ENCODE measurements at regions not wholly inside any gene's neighbourhood (a gene's known extent, or its start where the extent isn't known, plus 50 kb on each side); places are given as distances from the start of the nearest gene placed in this dataset.

GRCh38 chr11:80779905-80780605 lies 1339.2 kb upstream of the TENM4 start:
- DNase-seq, result no peak
- in situ Hi-C loops (cut with MboI; ENCODE audit: low pct_unique_long_range_greater_than_20kb, low sequenced_read_pairs), result no loop called here

DNA sequence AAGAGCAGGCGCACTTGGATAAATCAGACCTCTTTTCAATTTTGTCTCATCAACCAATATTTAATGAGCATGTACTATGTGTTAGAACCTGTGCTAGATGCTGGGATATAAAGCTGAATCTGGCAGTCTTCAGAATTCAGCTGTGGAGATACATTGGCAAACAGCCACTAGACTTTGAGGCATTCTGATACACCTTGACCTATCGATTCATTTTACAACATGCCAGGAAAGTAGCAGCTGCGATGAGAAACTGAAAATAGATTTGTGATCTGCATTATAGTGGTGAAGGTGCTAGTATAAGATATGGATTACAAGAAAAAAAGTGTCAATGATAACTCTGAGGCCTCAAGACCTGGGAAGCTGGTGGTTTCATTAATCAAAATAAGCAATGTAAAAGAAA lies 1338.1 kb upstream of the TENM4 start:
- in situ Hi-C loops (cut with MboI; ENCODE audit: low pct_unique_long_range_greater_than_20kb, low sequenced_read_pairs), result no loop called here

GRCh38 chr11:80778432-80778831 lies 1337.6 kb upstream of the TENM4 start:
- no peak for DNase-seq
- in situ Hi-C loops (cut with MboI; ENCODE audit: low pct_unique_long_range_greater_than_20kb, low sequenced_read_pairs), result no loop called here

More for the DNA sequence above, 1338.1 kb upstream of the TENM4 start:
- DNase-seq, result no peak

GRCh38 chr11:80773919-80774318 lies 1333.1 kb upstream of the TENM4 start:
- in situ Hi-C loops (cut with MboI; ENCODE audit: low pct_unique_long_range_greater_than_20kb, low sequenced_read_pairs), result no loop called here
- DNase-seq, result no peak

DNA sequence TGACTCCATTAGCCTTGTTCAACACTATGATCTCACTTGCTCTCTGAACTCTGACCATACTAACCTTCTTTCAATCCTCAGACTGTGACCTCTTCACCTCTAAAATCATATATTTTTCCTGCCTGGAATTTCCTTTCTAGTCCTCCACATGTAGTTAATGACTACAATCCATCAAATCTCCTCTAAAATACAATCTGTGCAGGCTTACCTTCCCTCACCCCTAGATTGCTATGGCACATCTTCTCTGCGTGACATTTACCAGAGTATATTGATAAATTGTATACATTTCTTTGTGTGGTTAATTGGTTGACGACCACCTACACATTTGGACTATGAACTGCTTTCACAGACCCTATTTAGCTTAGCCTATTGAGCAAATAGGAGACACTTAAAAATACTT lies 1330.2 kb upstream of the TENM4 start:
- in situ Hi-C loops (cut with MboI; ENCODE audit: low pct_unique_long_range_greater_than_20kb, low sequenced_read_pairs), result no loop called here

DNA sequence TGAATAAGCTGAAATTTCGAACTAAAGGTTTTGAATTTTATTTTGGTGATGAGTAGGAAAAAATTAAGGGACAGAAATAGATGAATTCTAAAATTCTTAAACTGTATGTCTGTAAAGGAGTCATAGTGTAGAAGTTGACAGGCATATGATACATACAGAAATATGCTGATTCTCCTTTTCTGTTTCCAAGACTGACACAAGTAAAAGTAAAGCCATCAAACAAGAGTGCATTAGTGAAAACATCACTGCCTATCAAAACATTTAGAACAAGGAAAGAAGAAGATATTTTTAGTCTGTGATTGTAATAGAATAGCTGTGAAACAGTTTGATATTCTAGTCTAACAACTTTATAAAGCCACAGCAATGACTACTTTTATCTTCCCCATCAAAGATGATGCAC lies 1318.0 kb upstream of the TENM4 start:
- in situ Hi-C loops (cut with MboI; ENCODE audit: low pct_unique_long_range_greater_than_20kb, low sequenced_read_pairs), result no loop called here
- DNase-seq, result no peak

More for the DNA sequence above, 1330.2 kb upstream of the TENM4 start:
- no peak for DNase-seq

DNA sequence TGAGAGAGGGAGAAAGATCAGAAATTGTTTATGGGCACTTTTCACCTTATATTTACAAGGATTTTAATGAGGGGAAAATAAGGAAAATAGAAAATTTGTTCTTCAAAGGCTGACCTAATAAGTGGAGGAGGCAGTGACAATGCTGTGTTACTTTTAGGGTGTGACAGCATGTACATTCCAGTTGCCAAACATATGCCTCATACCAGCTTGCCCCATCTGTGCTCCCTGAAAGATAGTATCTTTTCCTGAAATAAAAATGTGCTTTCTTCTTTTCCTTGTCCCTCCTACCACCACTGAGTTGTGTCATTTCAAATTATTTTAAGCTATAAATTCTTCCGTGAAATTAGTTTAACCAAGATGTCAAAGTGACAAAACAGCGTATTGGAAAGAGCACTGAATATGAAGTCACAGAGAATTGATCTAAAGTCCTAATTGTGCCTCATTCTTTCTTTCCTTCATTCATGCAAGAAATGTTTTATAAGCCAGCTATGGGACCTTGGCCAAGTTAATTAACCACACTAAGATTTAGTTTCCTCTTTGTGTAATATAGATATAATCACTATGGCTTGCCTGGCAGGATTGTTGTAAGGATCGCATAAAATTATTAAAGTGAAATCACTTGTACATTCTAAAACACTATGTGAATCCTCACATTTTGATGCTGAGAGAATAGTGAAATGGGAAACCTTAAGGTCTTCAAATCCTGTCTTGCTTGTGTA lies 1307.5 kb upstream of the TENM4 start:
- no peak for DNase-seq
- in situ Hi-C loops (cut with MboI; ENCODE audit: low pct_unique_long_range_greater_than_20kb, low sequenced_read_pairs), result no loop called here

GRCh38 chr11:80746300-80746699 lies 1305.5 kb upstream of the TENM4 start:
- no peak for DNase-seq
- in situ Hi-C loops (cut with MboI; ENCODE audit: low pct_unique_long_range_greater_than_20kb, low sequenced_read_pairs), result no loop called here

DNA sequence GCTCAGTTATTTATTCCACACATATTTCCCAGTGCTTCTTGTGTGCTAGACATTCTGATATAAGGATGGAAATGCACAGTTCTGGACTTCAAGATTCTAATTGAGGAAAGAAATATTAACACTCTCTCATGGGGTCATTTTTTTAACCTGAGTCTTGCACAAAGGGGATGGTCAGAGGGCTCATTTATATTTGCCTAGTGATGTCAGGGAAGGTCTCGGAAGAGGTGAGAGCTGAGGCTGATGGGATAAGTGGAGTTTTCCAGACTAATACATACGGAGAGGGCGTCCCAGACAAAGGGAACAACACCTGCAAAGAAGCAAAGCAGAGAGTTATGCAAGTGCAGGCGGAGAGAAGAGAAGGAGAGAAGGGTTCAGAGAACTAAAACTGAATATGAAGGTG lies 1304.6 kb upstream of the TENM4 start:
- in situ Hi-C loops (cut with MboI; ENCODE audit: low pct_unique_long_range_greater_than_20kb, low sequenced_read_pairs), result no loop called here
- DNase-seq, result no peak

DNA sequence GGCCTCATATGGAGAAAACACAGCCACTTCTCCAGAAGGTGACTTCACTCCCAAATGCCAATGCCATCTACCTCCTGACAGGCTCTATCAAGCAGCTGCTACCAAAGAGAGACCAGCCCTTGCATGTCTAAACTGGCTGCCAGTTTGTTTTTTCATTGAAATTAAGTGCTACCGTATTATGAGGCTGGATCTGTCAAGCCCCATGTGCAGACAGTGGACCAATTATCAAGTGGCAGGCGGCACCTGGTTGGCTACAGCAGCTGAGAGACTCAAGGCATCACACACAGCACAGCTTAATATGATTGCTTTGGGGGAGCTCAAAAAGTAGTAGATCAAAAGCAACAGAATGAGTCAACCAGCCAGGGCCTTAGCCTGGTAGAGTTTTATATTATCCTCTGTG lies 1293.0 kb upstream of the TENM4 start:
- no peak for DNase-seq
- in situ Hi-C loops (cut with MboI; ENCODE audit: low pct_unique_long_range_greater_than_20kb, low sequenced_read_pairs), result no loop called here

DNA sequence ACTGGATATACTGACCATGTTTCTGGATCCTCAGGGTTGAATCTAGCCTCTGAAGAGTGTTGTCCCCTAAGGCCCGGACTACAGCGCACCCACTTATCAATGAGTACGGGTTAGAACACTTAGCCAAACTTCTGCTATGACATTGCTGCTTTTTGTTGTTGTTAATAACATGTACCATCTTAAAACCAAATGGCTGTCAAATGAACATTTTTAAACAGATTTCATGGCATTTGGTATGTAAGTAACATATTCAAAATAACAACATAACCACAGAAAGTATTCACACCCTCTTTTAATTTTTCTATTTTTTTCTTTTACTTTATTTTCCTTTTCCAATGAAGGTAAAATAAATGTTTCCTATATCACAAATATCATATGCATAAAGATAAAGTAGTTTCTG lies 1292.5 kb upstream of the TENM4 start:
- in situ Hi-C loops (cut with MboI; ENCODE audit: low pct_unique_long_range_greater_than_20kb, low sequenced_read_pairs), result no loop called here
- no peak for DNase-seq

DNA sequence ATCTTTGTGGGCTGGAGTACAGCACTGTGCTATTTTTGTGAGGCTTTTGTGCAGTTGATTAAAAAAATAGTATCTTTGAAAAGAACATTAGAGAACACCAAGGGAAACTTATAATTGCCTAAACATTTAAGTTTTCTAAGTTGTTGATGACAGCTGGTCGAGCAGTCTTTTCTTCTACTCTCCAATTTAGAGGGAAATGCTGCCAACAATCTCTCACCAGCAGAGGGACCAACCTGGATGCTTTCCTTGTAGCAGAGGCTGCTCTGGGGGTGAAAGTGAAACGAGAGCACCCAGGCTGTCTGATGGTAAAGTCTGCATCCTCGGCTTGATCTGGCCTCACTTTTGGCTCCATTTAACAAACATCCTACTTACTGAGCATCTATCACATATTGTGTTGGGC lies 1286.5 kb upstream of the TENM4 start:
- in situ Hi-C loops (cut with MboI; ENCODE audit: low pct_unique_long_range_greater_than_20kb, low sequenced_read_pairs), result no loop called here

DNA sequence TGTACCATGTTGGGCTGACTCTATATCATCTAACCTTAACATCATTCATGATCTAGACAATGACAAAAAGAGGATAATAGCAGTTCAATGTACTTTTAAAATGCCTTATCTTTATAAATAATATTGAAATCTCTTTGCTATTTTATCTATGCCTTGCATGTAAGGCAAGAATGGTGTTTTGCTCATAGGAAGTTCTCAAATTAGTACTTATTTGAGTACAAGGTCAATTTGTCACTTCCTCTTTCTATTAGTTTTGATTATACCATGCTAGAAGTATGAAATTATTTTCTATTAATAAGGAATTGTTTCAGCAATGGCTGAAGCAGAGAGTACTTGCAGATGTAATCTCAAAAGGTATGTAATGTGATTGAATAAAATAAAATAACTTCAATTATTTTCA lies 1285.4 kb upstream of the TENM4 start:
- DNase-seq, result no peak
- in situ Hi-C loops (cut with MboI; ENCODE audit: low pct_unique_long_range_greater_than_20kb, low sequenced_read_pairs), result no loop called here

More for the DNA sequence above, 1286.5 kb upstream of the TENM4 start:
- DNase-seq, result no peak

DNA sequence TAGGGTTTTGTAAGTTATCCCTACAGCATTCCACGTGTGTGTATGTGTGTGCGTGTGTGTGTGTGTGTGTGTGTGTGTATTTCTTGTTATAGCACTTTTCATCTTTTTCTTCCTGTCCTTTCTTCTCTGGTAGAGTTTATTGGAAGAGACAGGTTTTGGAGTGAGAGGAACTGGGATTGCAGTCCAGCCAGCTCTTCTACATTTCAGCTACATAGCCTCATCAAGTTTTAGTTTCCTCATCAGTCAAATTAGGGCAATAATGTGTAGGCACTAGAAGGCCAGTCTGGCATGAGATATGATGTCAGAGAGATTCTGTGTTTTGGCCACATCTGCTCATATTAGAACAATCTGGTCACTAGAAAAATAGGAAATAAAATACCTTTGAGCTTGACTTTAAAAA lies 1283.5 kb upstream of the TENM4 start:
- in situ Hi-C loops (cut with MboI; ENCODE audit: low pct_unique_long_range_greater_than_20kb, low sequenced_read_pairs), result no loop called here
- no peak for DNase-seq

GRCh38 chr11:80722629-80723028 lies 1281.8 kb upstream of the TENM4 start:
- no peak for DNase-seq
- in situ Hi-C loops (cut with MboI; ENCODE audit: low pct_unique_long_range_greater_than_20kb, low sequenced_read_pairs), result no loop called here

DNA sequence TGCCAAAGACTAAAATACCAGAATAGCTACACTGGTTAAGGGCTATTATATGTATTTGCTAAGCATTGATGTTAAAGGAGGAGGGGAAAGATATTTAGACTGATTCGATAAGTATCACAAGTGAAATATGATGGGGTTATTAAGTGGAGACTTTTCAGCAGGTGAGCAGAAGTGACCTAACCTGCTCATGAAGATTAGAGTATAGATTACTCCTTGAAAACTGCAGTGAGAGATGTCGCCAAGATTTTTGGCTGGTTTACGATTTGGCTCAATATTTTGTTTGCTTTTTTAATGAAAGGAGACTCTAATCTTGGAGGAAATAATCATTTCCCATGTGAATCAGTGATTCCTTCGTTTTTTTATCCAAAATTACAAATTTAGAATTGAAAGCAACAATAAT lies 1279.5 kb upstream of the TENM4 start:
- no peak for DNase-seq
- in situ Hi-C loops (cut with MboI; ENCODE audit: low pct_unique_long_range_greater_than_20kb, low sequenced_read_pairs), result no loop called here

DNA sequence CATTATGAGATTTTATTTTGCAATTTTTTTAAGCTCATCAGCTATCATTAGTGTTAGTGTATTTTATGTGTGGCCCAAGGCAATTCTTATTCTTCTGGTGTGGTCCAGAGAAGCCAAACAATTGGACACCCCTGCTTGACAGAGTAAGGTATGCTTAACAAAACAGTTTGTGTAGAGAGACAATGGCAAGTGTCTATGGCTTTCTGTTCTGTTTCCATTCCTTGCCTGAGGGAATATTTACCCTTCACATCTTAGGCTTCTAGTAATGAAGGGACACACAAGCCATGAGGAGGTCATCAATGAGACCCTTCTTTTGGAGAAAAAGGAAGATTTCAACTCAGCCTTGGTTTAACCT lies 1278.4 kb upstream of the TENM4 start:
- no peak for DNase-seq
- in situ Hi-C loops (cut with MboI; ENCODE audit: low pct_unique_long_range_greater_than_20kb, low sequenced_read_pairs), result no loop called here

GRCh38 chr11:80718611-80719291 lies 1277.9 kb upstream of the TENM4 start:
- no peak for DNase-seq
- in situ Hi-C loops (cut with MboI; ENCODE audit: low pct_unique_long_range_greater_than_20kb, low sequenced_read_pairs), result no loop called here

DNA sequence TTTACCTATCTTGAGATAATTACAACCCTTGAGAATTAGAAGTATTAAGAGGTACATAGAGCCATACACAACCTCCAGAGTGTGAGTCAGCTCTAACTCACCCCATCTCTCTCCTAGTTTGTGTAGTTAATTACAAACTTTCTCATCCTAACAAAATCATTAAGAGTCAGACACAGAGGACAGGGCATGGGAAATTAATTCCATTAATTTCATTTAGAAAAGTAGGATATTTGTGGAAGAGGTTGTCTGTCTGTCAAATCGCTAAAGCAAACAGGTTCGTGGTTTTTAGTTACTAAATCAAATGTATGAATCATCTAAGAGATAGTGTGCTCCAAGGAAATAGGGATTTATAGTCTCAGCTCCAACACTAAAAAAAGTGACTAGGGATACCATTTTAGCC lies 1261.4 kb upstream of the TENM4 start:
- DNase-seq, result no peak
- in situ Hi-C loops (cut with MboI; ENCODE audit: low pct_unique_long_range_greater_than_20kb, low sequenced_read_pairs), result no loop called here

DNA sequence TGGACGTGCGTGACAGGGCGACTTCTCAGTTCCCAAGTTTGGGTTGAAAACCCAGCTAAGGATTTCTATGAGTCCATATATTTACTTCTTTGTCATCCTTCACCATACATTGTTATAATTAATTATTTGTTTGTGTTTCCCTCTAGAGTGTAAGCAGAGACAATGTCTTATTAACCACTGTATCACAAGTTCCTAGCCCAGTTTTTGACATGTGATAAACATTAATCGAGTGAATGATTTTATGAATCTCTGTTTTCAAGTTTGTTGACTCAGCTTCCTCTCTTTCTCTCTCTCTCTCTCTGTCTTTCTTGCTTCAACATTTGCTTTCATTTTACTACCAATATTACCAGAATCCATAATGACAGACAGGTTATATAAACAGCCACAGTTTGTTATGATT lies 1259.6 kb upstream of the TENM4 start:
- no peak for DNase-seq
- in situ Hi-C loops (cut with MboI; ENCODE audit: low pct_unique_long_range_greater_than_20kb, low sequenced_read_pairs), result no loop called here
